22Rv1 (cell line): ENCODE measurements at regions not wholly inside any gene's neighbourhood (a gene's known extent, or its start where the extent isn't known, plus 50 kb on each side); places are given as distances from the start of the nearest gene placed in this dataset.

Source experiments
- H3K27ac ChIP-seq: fragments of 450-650 bp; 2 replicates; pipeline ENCODE4 v1.5.1; 2017
- ZFX ChIP-seq: fragments of 450-650 bp; IDR thresholded peaks from 2 replicates; pipeline ENCODE4 v1.6.1; 2017; ENCODE audit warnings: antibody characterized with exemption, borderline replicate concordance
- TF ChIP-seq, protein P1 (sequence below): fragments of 450-650 bp; IDR thresholded peaks from 2 replicates; pipeline ENCODE4 v1.5.1; 2017; ENCODE audit warnings: mild to moderate bottlenecking

GRCh38 chr14:56027916-56028712 lies 90.1 kb upstream of the PELI2 start:
- TF ChIP-seq, protein P1, sequence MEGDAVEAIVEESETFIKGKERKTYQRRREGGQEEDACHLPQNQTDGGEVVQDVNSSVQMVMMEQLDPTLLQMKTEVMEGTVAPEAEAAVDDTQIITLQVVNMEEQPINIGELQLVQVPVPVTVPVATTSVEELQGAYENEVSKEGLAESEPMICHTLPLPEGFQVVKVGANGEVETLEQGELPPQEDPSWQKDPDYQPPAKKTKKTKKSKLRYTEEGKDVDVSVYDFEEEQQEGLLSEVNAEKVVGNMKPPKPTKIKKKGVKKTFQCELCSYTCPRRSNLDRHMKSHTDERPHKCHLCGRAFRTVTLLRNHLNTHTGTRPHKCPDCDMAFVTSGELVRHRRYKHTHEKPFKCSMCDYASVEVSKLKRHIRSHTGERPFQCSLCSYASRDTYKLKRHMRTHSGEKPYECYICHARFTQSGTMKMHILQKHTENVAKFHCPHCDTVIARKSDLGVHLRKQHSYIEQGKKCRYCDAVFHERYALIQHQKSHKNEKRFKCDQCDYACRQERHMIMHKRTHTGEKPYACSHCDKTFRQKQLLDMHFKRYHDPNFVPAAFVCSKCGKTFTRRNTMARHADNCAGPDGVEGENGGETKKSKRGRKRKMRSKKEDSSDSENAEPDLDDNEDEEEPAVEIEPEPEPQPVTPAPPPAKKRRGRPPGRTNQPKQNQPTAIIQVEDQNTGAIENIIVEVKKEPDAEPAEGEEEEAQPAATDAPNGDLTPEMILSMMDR = no peak
- no peak for TF ChIP-seq ZFX
- H3K27ac ChIP-seq = peak overlapping the region; percentile 46

DNA sequence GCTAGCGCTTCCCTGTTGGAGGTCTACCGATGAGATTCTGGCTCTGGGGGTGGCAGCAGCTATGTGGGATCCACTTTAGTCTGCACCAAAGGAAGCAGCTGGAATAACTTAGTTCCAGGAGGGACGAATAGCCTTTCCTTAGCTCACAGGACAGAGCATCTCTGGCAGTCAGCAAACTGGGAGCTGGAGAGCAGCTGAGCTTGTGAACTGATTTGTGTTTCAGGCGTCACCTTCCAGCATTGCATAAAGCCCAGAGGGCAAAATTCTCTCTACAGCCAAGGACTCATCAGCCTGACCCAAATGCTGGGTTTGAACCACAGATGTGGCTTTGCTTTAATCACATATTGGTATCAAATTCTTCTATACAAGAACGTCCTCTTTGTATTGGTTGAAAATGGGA lies 81.9 kb upstream of the PELI2 start:
- no peak for TF ChIP-seq ZFX
- TF ChIP-seq, protein P1 = no peak
- H3K27ac ChIP-seq = no peak overlapping the region

DNA sequence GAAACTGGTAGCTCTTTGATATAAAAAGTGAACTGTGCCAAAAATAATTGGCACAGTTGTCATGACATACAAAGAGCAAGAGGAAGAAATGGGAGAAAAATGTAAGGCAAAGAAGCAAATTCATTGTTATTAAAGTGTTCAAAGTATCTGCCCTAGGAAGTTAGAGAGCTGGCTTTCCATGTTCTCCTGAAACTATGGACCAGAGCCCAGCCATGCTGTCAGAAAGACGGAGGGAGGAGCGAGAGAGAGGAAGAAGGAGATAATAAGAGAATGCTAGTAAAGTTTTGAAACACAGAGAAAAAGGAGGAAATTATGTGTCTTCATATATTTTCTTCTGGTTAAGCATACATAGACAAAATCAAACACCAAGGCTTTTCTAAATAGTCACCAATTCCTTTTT lies 78.1 kb upstream of the PELI2 start:
- TF ChIP-seq ZFX = no peak
- TF ChIP-seq, protein P1 = no peak
- no peak overlapping the region for H3K27ac ChIP-seq

GRCh38 chr14:56044196-56044595 lies 74.0 kb upstream of the PELI2 start:
- no peak overlapping the region for H3K27ac ChIP-seq

DNA sequence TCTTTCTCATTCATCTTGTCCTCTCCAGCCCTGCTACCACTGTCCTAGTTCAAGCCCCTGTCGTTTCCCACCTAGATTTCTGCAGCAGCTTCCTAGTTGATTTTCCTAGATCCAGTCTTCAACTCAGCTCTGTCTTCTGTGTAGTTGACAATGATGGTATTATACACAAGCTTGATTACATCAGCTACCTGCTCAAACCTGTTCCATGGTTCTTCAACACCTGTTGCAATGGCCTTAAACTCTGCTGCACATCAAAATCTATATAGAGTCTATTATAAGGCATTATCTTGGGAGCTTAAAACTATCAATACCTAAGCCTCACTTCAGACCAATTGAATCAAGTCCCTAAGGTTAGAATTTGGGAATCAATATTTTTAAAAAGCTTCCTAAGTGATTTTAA lies 71.7 kb upstream of the PELI2 start:
- TF ChIP-seq ZFX = no peak
- TF ChIP-seq, protein P1 = no peak
- peak overlapping the region; percentile 47 for H3K27ac ChIP-seq

More at GRCh38 chr14:56044196-56044595, 74.0 kb upstream of the PELI2 start:
- TF ChIP-seq ZFX = no peak
- TF ChIP-seq, protein P1 = no peak

DNA sequence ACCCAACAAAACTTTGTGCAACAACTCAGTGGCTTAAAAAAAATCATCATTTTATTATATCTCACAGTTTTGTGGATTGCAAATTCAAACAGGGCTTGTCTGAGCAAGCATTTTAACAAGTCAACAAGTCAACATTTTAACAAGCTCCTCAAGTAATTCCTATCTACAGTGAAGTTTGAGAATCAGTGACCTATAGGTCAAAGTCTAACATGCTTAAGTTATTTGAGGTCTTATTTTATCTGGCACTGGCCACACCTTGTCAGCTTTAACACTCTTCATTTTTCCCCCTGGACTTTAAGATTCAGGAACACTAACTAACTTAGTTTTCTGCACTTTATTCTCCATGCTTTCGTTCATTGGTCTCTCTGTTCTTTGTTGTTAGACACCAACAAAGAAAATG lies 71.2 kb upstream of the PELI2 start:
- TF ChIP-seq, protein P1 = no peak
- TF ChIP-seq ZFX = no peak
- peak overlapping the region; percentile 47 for H3K27ac ChIP-seq

DNA sequence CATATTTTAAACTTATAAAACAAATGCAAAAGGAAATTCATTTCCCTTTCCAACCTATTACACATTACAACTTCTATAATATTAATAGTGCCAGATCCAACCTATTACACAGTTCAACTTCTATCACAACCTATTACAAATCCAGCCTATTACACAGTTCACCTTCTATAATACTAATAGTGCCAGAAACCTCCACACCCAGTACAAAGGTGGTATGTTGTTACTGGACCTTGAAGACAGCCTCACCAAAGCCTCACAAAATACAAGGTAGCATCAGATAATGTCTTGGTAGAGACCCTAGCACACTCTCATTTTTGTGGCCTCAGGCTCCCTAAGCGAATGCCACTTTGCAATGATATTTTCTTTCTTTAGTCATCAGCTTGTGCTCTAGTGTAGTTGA lies 68.7 kb upstream of the PELI2 start:
- TF ChIP-seq ZFX = no peak
- H3K27ac ChIP-seq = no peak overlapping the region

GRCh38 chr14:56055511-56055910 lies 62.7 kb upstream of the PELI2 start:
- no peak for TF ChIP-seq ZFX
- TF ChIP-seq, protein P1 = no peak
- H3K27ac ChIP-seq = no peak overlapping the region
